Activated naive CD8-positive, alpha-beta T cell treated with anti-CD3 and anti-CD28 coated beads, Interleukin-2, amount 50 U/mL, for 16 hours (primary cell): ENCODE measurements at regions not wholly inside any gene's neighbourhood (a gene's known extent, or its start where the extent isn't known, plus 50 kb on each side); places are given as distances from the start of the nearest gene placed in this dataset.

Experiments
- DNase-seq: peaks from one replicate; pipeline ENCODE4 v3.0.0-alpha.2; 2020; ENCODE audit warnings: low read depth, low spot score

- no peak for DNase-seq
These were observed 177.4 kb downstream of the BTG1 start for GRCh38 chr12:91968076-91968776.

- no peak for DNase-seq
These were observed 178.1 kb downstream of the BTG1 start for GRCh38 chr12:91967590-91967989.

GRCh38 chr12:91965781-91966180, 179.9 kb downstream of the BTG1 start:
- DNase-seq, result no peak

- no peak for DNase-seq
These were observed 181.1 kb downstream of the BTG1 start for GRCh38 chr12:91964501-91964900.

GRCh38 chr12:91959220-91959619, 186.4 kb downstream of the BTG1 start:
- DNase-seq, result no peak

- no peak for DNase-seq
These were observed 186.8 kb downstream of the BTG1 start for GRCh38 chr12:91958816-91959215.

GRCh38 chr12:91954747-91955146, 190.9 kb downstream of the BTG1 start:
- no peak for DNase-seq

GRCh38 chr12:91954326-91954725, 191.3 kb downstream of the BTG1 start:
- no peak for DNase-seq

GRCh38 chr12:91952916-91953315, 192.7 kb downstream of the BTG1 start:
- DNase-seq, result no peak

- DNase-seq, result no peak
These were observed 194.1 kb downstream of the BTG1 start for GRCh38 chr12:91951571-91951970.

GRCh38 chr12:91948504-91948903, 197.1 kb downstream of the BTG1 start:
- DNase-seq, result no peak

- DNase-seq, result no peak
These were observed 198.2 kb downstream of the BTG1 start for GRCh38 chr12:91947459-91947858.

GRCh38 chr12:91944637-91945036, 201.0 kb downstream of the BTG1 start:
- no peak for DNase-seq

GRCh38 chr12:91940826-91941570, 204.6 kb downstream of the BTG1 start:
- no peak for DNase-seq

- no peak for DNase-seq
These were observed 205.3 kb downstream of the BTG1 start for GRCh38 chr12:91940322-91940721.

GRCh38 chr12:91937706-91938105, 207.9 kb downstream of the BTG1 start:
- no peak for DNase-seq

GRCh38 chr12:91937009-91937408, 208.6 kb downstream of the BTG1 start:
- no peak for DNase-seq

GRCh38 chr12:91935296-91935695, 210.3 kb downstream of the BTG1 start:
- DNase-seq, result no peak

- DNase-seq, result no peak
These were observed 214.5 kb downstream of the BTG1 start for GRCh38 chr12:91931111-91931510.

GRCh38 chr12:91928501-91928900, 217.1 kb downstream of the BTG1 start:
- DNase-seq, result no peak

- no peak for DNase-seq
These were observed 218.8 kb downstream of the BTG1 start for GRCh38 chr12:91926848-91927247.

- no peak for DNase-seq
These were observed 220.8 kb downstream of the BTG1 start for GRCh38 chr12:91924827-91925226.

GRCh38 chr12:91923864-91924263, 221.8 kb downstream of the BTG1 start:
- no peak for DNase-seq
